GM19193 (cell line): ENCODE measurements at regions not wholly inside any gene's neighbourhood (a gene's known extent, or its start where the extent isn't known, plus 50 kb on each side); places are given as distances from the start of the nearest gene placed in this dataset.

Source experiments
- POLR2A ChIP-seq: IDR thresholded peaks from 4 replicates; pipeline ENCODE4 v1.6.1; 2011; ENCODE audit not compliant: insufficient read depth, insufficient read length; ENCODE audit errors: extremely low read depth

DNA sequence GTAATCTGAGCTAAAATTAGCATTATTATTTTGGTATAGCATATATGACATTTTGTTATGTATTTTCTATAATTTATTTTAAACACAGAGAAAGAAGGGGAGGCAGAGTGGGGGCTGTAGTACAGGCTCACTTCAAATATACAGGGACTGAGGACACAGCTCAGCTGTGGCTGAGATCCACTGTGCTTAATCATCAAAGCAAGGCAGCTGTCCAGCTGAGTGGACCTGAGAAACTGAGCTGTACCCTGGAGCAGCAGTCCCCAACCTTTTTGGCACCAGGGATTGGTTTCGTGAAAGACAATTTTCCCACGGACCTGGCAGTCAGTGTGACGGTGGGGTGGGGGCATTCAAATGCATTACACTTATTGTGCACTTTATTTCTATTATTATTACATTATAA is 687.2 kb downstream of the RNF144A start:
- no peak for TF ChIP-seq POLR2A

- TF ChIP-seq POLR2A = no peak
Observed at GRCh38 chr2:7607441-7608173, 690.4 kb downstream of the RNF144A start.

GRCh38 chr2:7609556-7609955 is 692.3 kb downstream of the RNF144A start:
- no peak for TF ChIP-seq POLR2A

DNA sequence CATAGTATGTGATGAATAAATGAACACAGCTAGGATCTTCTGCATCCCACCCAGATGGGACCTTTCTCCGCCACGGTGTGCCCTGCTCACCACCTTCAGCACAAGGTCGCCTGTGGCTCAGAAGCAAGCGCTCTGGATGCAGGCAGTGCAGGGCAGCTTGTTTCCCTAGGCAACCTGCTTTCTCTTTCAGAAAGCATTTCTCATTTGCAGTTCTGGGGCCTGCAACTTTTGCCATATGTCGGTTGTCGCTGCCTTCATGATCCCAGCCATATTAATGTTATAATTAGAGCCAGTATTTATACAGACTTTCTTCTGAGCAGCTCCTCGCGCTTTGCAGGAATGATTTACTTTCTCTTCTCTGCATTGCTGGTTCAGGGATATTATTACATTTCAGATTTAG is 692.8 kb downstream of the RNF144A start:
- no peak for TF ChIP-seq POLR2A

DNA sequence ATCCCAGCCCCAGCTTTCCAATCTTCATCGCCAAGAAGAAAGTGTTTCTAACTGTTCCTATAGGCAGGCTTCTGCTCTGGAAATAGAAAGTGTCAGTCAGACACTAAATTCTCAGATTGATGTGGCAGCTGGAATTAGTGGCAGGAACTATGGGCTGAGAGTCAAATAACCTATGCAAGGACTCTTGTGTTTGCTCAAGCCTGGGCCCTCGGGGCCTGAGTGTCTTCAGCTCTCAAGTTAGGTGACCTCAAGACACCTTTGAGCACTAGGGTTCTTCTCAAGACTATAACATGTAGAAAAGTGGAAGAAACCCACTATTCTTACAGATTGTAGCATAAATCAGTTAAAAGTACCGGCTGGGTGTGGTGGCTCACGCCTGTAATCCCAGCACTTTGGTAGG is 694.5 kb downstream of the RNF144A start:
- TF ChIP-seq POLR2A = no peak

GRCh38 chr2:7612969-7613368 is 695.8 kb downstream of the RNF144A start:
- no peak for TF ChIP-seq POLR2A

- no peak for TF ChIP-seq POLR2A
Observed at GRCh38 chr2:7613831-7614230, 696.6 kb downstream of the RNF144A start.

DNA sequence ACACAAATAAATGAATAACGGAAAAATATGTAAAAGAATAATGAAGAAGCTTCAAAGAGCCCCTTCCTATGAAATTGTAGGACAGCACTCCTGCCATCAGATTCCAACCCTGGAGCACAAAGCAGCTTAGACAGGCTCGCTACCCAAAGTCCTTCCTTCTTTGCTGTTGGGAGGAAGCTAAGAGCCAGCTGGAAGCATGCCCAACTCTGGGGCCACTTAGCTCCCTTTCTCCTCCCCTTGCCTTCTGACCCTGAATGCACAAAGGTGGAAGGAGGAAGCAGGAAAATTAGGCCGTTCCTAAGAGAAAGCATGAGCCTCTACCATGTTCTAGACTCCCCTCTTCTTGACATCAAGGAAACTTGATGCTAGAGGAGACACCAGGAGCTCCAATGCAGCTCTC is 700.8 kb downstream of the RNF144A start:
- TF ChIP-seq POLR2A = no peak

GRCh38 chr2:7619203-7619970 is 702.2 kb downstream of the RNF144A start:
- no peak for TF ChIP-seq POLR2A

- no peak for TF ChIP-seq POLR2A
Observed at GRCh38 chr2:7620255-7620654, 703.0 kb downstream of the RNF144A start.

DNA sequence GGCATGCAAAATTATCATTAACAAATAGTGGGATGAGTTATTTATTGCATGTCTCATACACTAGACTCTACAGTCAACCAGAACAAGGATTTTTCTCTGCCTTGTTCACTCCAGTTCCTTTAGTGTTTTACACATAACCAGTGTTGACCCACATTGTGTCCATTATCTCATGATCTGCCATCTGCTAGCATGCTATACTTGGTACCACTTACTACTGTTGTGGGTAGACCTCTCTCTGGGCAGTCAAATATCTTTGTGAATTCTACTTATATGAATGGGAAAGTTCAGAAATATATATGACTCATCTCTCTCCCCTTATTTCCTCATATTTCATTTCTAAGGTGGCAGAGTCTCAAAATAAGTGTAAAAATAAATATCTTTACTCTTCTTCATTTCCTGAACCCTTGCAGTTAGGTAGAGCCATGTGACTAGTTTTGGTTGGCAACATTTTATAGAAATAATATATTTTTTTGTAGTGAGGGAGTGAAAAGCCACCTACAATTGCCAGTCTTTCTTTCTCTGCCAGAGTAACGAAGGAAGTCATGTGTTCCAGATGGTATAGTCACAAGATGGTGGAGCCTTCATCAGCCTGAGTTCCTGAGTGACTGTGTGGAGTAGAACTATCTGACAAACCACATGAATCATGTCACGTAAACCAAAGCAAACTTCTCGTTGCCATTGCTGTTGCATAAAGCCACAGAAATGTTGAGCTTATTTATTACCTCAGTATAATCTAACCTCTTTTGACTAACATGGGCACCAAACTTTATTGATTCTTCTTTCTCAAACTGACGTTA is 704.0 kb downstream of the RNF144A start:
- no peak for TF ChIP-seq POLR2A

DNA sequence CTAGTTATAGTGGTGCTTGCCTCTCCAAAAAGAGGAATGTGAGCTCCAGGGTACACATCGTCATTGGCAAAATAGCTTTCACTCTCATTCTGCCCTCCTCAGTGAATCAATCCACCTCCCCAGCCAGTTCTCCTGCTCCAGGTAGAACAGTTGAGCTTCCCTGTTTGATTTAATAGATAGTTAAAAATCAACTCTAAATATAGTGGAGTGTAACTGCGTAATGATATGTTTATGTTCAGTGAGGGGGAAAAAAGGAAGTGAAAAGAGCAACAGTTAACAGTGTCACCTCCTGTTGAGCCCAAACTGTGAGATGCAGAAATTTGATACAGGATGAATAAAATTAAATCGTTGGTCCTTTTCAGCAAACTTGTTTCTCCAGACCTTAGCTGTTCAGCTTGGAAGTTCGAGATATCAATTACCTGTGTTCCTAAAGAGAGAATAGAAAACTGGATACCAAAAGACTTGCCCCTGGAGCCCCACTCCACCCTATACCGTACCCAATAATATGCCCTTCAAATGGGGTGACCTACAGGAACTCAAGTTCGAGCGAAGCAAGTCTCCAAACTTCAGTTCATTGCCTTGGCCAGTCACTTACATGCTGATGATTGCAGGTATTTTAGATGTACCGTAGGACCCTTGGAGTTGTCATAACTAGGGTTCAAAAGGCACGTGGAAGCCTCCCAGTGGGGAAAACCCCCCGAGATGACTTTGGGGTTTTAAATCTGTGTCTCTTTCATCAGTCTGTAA is 708.4 kb downstream of the RNF144A start:
- no peak for TF ChIP-seq POLR2A

DNA sequence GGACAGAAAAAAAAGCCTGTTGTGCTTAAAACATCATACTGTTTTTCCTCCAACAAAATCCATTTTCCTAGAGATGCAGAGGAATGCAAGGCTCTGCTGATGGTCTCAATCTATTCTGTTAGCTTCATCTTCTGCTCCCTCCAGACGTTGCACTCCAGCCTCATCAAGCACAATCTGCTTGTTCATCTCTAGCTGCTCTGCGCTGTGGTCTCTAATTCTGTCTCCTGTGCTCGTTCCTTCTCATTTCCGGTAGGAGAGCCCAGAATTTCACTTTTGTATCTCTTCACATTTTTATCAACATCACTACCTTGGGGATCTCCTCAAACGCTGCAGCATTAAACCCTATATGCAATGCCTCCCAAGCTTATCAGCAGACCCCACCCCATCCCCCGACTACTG is 708.9 kb downstream of the RNF144A start:
- TF ChIP-seq POLR2A = no peak

- no peak for TF ChIP-seq POLR2A
Observed at GRCh38 chr2:7627583-7627982, 710.4 kb downstream of the RNF144A start.

- TF ChIP-seq POLR2A = no peak
Observed at GRCh38 chr2:7632420-7632819, 715.2 kb downstream of the RNF144A start.

DNA sequence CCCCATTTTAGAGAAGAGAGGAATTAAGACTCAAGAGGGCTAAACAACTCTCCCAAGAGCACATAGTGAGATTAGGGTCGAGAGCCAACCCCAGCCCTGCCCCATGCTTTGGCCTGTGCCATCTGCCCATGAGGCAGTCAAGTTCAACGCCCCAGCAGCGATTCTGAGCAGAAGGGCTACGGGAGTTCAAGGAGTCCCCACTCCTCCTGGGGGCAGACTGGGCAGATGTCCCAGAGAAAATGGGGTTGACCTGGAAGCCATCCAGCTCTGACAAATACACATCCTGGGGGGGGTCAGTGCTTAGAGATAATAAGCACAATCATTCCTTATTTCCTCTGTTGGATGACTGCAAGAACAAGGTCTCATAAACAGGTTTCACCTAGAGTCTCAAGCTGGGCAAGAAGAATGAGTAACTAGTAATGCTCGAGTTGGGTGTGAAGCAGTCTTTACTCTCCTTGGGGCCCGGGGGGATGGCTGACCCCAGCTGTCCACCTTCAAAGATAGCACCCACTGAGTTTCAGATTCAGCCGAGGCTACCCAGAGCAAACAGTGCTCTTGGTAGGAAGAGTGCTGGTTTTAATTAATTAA is 716.4 kb downstream of the RNF144A start:
- TF ChIP-seq POLR2A = no peak
